ENCODE measurements at regions not wholly inside any gene's neighbourhood (a gene's known extent, or its start where the extent isn't known, plus 50 kb on each side); places are given as distances from the start of the nearest gene placed in this dataset.

DNA sequence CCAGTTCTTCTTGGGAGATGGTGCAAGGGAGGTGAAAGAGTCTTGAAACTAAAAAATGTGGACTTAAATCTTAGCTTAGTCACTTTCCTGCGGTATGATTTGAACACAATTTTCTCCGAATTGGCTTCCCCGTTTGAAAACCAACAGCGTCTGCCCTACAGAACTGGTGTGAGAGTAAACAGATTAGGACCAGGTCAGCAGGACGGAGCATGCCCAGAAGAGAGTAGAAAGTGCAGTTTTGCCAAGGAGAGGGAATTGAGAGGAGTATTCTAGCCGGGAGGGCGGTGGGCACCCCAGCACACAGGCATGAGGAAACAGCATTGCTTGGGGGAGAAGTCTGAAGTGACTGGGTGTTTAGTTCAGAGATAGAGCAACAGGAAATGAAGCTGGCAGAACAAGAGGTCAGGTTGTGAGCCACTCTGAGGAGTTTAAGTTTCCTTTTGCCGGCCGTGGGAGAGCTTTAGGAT is 927.1 kb downstream of the VRK1 start:
- TF ChIP-seq POLR2A (IDR thresholded peaks at IDR 0.05; ENCODE audit: low read length): no peak
- no peak for TF ChIP-seq GATA1 (IDR thresholded peaks at IDR 0.05; ENCODE audit: low read depth, low read length)

All from erythroblast (primary cell).